ENCODE measurements at regions not wholly inside any gene's neighbourhood (a gene's known extent, or its start where the extent isn't known, plus 50 kb on each side); places are given as distances from the start of the nearest gene placed in this dataset.

DNA sequence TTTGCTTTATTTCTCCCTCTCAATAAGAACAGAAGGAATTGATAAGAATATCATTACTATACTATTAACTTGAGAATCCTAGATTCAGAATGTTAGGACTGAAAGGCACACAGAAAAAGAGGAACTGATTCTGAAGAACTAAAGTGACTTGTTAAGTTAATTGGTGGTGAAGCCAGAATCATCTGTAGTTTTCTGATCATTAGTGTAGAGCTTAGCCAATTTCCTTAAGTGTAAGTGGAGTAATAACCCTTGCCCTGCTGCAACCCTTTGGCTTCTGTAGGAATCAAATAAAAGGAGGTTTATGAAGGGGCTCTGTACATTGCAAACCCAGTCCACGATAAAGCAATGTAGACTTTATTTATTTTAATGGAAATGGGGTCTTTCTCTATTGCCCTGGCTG is 1186.0 kb downstream of the SORCS3 start:
- no peak overlapping the region for H3K4me3 ChIP-seq (replicated peaks; ENCODE audit: low read depth, low read length)
- no peak for DNase-seq (ENCODE audit: extremely low read depth, low read depth)
- TF ChIP-seq, protein P1, sequence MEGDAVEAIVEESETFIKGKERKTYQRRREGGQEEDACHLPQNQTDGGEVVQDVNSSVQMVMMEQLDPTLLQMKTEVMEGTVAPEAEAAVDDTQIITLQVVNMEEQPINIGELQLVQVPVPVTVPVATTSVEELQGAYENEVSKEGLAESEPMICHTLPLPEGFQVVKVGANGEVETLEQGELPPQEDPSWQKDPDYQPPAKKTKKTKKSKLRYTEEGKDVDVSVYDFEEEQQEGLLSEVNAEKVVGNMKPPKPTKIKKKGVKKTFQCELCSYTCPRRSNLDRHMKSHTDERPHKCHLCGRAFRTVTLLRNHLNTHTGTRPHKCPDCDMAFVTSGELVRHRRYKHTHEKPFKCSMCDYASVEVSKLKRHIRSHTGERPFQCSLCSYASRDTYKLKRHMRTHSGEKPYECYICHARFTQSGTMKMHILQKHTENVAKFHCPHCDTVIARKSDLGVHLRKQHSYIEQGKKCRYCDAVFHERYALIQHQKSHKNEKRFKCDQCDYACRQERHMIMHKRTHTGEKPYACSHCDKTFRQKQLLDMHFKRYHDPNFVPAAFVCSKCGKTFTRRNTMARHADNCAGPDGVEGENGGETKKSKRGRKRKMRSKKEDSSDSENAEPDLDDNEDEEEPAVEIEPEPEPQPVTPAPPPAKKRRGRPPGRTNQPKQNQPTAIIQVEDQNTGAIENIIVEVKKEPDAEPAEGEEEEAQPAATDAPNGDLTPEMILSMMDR (IDR thresholded peaks at IDR 0.05; ENCODE audit: low read depth, low read length, missing control alignments): no peak

- H3K4me3 ChIP-seq (replicated peaks; ENCODE audit: low read depth, low read length): no peak overlapping the region
- TF ChIP-seq, protein P1 (IDR thresholded peaks at IDR 0.05; ENCODE audit: low read depth, low read length, missing control alignments): no peak
- DNase-seq (ENCODE audit: extremely low read depth, low read depth): no peak
Observed at GRCh38 chr10:105807935-105808587, 1167.0 kb downstream of the SORCS3 start.

DNA sequence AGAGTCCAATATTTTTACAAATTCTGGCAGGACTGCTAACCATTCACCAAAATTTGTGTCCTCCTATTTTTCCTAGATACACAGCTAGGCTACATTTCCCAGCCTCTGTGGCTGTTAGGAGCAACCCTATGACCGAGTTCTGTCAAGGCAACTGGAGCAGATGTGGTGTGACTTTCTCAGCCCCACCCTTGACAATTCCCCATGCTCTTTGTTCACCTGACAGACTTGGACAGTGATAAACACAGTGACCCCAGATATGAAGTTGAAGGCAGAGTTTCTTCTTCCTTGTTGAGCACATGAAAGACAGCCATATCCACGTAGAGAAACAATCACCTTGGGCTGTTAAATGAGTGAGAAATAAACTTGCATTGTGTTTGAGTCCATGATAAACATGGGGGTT is 1162.1 kb downstream of the SORCS3 start:
- no peak for DNase-seq (ENCODE audit: extremely low read depth, low read depth)
- H3K4me3 ChIP-seq (replicated peaks; ENCODE audit: low read depth, low read length): no peak overlapping the region
- TF ChIP-seq, protein P1 (IDR thresholded peaks at IDR 0.05; ENCODE audit: low read depth, low read length, missing control alignments): no peak

DNA sequence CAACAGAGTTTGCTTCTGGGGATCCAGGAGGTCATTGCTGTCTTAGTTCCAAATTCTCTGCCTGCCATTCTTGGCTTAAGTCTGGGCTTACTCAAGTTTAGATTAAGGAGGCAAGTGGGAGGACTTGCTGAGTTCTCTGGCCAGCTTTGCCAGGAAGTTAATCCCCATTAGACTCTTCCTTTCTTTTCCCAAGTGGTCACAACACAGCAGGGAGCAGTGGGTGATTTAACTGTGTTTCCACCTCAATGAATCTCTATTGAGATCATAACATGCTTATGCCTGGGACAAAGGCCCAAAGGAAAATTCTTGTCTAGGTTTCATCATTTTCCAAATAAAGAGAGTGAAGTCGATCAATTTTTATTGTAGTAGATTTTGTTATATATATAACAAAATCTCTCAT is 1159.6 kb downstream of the SORCS3 start:
- no peak for DNase-seq (ENCODE audit: extremely low read depth, low read depth)
- H3K4me3 ChIP-seq (replicated peaks; ENCODE audit: low read depth, low read length): no peak overlapping the region
- TF ChIP-seq, protein P1 (IDR thresholded peaks at IDR 0.05; ENCODE audit: low read depth, low read length, missing control alignments): no peak

DNA sequence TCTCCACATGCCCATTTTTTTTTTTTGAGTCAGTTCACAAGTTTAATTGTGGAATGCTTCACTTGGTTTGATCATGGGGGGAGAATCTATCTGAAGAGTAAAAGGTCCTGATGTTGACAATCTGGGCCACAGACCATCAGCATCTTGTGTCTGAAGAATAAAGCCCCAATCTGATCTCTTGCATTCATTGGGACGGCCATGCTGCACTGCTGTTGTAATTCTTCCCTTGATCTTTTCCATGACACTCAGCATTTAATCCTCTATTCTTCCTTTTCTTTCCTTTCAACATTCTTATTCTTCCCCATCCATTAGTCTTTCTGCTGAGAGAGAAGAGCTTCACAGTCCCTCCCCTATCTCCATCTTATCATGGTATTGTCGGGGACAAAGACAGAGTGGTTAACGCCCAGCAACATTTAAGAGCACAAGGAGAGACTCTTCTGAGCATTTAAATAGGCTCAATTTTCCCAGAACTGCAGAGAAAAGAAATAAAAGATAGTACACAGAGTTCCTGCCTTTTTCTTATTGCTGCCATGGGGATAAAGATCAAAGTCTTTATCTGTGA is 1157.3 kb downstream of the SORCS3 start:
- no peak for DNase-seq (ENCODE audit: extremely low read depth, low read depth)
- H3K4me3 ChIP-seq (replicated peaks; ENCODE audit: low read depth, low read length): no peak overlapping the region
- TF ChIP-seq, protein P1 (IDR thresholded peaks at IDR 0.05; ENCODE audit: low read depth, low read length, missing control alignments): no peak

- no peak overlapping the region for H3K4me3 ChIP-seq (replicated peaks; ENCODE audit: low read depth, low read length)
- TF ChIP-seq, protein P1 (IDR thresholded peaks at IDR 0.05; ENCODE audit: low read depth, low read length, missing control alignments): no peak
- DNase-seq (ENCODE audit: extremely low read depth, low read depth): no peak
Observed at GRCh38 chr10:105797234-105797890, 1156.3 kb downstream of the SORCS3 start.

Measured in HFF-Myc (cell line).